ENCODE measurements at regions not wholly inside any gene's neighbourhood (a gene's known extent, or its start where the extent isn't known, plus 50 kb on each side); places are given as distances from the start of the nearest gene placed in this dataset.

DNA sequence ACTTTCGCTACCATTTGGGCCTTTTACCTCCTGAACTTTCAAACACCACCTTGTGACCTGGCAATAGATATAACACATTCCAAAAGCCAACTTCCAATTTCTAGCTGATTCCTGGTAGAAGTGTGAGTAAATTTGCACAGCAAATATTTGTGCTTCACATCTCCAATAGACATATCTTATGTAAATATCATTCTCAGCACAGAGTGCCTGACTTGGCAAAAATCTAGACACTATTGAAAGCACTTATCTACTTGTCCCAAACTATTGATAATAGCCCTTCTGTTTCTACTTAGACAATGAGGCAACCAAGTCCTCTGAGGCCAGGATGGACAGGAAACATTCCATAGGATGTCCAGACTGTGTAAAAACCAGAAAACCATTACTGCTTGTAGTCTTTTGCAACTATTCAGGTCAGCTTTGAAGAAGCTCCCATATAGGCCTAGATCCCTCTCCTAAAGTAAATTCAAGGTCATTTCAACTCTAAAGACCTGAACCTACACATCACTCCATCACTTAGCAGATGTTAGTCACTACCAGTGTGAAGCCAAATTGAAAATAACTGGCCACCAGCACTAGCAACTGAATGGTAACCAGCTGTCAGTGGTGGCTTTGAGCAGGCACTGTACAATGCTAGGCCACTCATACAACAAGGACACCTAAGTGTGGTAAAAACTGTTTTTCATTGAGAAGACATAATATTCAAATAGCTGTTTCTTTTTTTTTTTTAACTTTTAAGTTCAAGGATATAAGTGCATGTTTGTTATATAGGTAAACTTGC, 95.3 kb upstream of the RSPO3 start:
- Histone ChIP-seq H3K36me3 (ENCODE audit: low read length) (no peaks in the 10 kb centered on the region), H3K79me2 (ENCODE audit: insufficient read depth, low read length) (no peaks in the 10 kb centered on the region), H3K27me3 (ENCODE audit: low read length) (no peaks in the 10 kb centered on the region), H2AFZ (ENCODE audit: low read depth, low read length, severe bottlenecking) (no peak overlapping the region), H4K20me1 (ENCODE audit: low read depth, low read length) (no peaks in the 10 kb centered on the region), H3K9ac (ENCODE audit: low read length) (no peak overlapping the region), H3K4me2 (ENCODE audit: low read depth, low read length, poor library complexity, severe bottlenecking) (no peak overlapping the region), H3F3A (ENCODE audit: insufficient read depth) (no peaks in the 10 kb centered on the region), H3K9me2 (replicated peaks; ENCODE audit: insufficient read depth, low read length) (no peaks in the 10 kb centered on the region), H3K9me3 (ENCODE audit: insufficient read depth, low read length) (no peaks in the 10 kb centered on the region), H3K4me3 (ENCODE audit: insufficient read depth, low read length, poor library complexity, severe bottlenecking) (no peak overlapping the region), H3K27ac (ENCODE audit: low read depth, low read length) (no peak overlapping the region)
- TF ChIP-seq EZH2phosphoT487 (conservative IDR thresholded peaks at IDR 0.05; ENCODE audit: low read length), result no peak
- TF ChIP-seq, protein P1, sequence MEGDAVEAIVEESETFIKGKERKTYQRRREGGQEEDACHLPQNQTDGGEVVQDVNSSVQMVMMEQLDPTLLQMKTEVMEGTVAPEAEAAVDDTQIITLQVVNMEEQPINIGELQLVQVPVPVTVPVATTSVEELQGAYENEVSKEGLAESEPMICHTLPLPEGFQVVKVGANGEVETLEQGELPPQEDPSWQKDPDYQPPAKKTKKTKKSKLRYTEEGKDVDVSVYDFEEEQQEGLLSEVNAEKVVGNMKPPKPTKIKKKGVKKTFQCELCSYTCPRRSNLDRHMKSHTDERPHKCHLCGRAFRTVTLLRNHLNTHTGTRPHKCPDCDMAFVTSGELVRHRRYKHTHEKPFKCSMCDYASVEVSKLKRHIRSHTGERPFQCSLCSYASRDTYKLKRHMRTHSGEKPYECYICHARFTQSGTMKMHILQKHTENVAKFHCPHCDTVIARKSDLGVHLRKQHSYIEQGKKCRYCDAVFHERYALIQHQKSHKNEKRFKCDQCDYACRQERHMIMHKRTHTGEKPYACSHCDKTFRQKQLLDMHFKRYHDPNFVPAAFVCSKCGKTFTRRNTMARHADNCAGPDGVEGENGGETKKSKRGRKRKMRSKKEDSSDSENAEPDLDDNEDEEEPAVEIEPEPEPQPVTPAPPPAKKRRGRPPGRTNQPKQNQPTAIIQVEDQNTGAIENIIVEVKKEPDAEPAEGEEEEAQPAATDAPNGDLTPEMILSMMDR (IDR thresholded peaks at IDR 0.05; ENCODE audit: insufficient read depth, low read length, poor library complexity, severe bottlenecking), result no peak

GRCh38 chr6:127026247-127026646, 92.2 kb upstream of the RSPO3 start:
- TF ChIP-seq EZH2phosphoT487 (conservative IDR thresholded peaks at IDR 0.05; ENCODE audit: low read length), result no peak
- TF ChIP-seq, protein P1 (IDR thresholded peaks at IDR 0.05; ENCODE audit: insufficient read depth, low read length, poor library complexity, severe bottlenecking), result no peak
- no peaks in the 10 kb centered on the region for H3K27me3 ChIP-seq (ENCODE audit: low read length)
- no peak overlapping the region for H3K9ac ChIP-seq (ENCODE audit: low read length)
- H3K4me3 ChIP-seq (ENCODE audit: insufficient read depth, low read length, poor library complexity, severe bottlenecking), result no peak overlapping the region
- no peaks in the 10 kb centered on the region for H3K79me2 ChIP-seq (ENCODE audit: insufficient read depth, low read length)
- no peaks in the 10 kb centered on the region for H3K9me2 ChIP-seq (replicated peaks; ENCODE audit: insufficient read depth, low read length)
- no peak overlapping the region for H2AFZ ChIP-seq (ENCODE audit: low read depth, low read length, severe bottlenecking)
- no peaks in the 10 kb centered on the region for H4K20me1 ChIP-seq (ENCODE audit: low read depth, low read length)
- no peak overlapping the region for H3K27ac ChIP-seq (ENCODE audit: low read depth, low read length)
- H3K9me3 ChIP-seq (ENCODE audit: insufficient read depth, low read length), result no peaks in the 10 kb centered on the region
- no peak overlapping the region for H3K4me2 ChIP-seq (ENCODE audit: low read depth, low read length, poor library complexity, severe bottlenecking)
- no peaks in the 10 kb centered on the region for H3K36me3 ChIP-seq (ENCODE audit: low read length)
- H3F3A ChIP-seq (ENCODE audit: insufficient read depth), result no peaks in the 10 kb centered on the region

DNA sequence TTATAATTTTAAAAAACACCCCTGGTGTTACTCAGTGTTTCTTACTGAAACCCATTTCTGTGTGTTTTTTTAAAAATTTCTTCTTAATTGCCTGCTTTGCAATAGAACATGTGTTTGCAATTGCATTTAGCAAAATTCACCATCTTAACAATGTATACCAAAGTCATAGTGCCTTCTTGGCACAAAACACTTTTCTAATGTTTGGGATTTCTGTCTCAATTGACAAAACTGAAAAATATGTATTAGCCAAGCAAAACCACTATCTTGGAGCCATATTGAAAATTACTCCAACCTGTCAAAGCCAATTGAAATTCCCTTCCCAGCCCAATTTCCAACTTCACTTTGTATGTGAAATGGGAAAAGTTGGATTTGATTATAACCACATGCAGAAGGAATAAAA, 88.4 kb upstream of the RSPO3 start:
- Histone ChIP-seq H3K9me3 (ENCODE audit: insufficient read depth, low read length) (no peaks in the 10 kb centered on the region), H3K27me3 (ENCODE audit: low read length) (no peaks in the 10 kb centered on the region), H3K36me3 (ENCODE audit: low read length) (no peaks in the 10 kb centered on the region), H3K27ac (ENCODE audit: low read depth, low read length) (no peak overlapping the region), H2AFZ (ENCODE audit: low read depth, low read length, severe bottlenecking) (no peak overlapping the region), H3F3A (ENCODE audit: insufficient read depth) (no peaks in the 10 kb centered on the region), H3K4me3 (ENCODE audit: insufficient read depth, low read length, poor library complexity, severe bottlenecking) (no peak overlapping the region), H4K20me1 (ENCODE audit: low read depth, low read length) (no peaks in the 10 kb centered on the region), H3K79me2 (ENCODE audit: insufficient read depth, low read length) (no peaks in the 10 kb centered on the region), H3K9me2 (replicated peaks; ENCODE audit: insufficient read depth, low read length) (no peaks in the 10 kb centered on the region), H3K9ac (ENCODE audit: low read length) (no peak overlapping the region), H3K4me2 (ENCODE audit: low read depth, low read length, poor library complexity, severe bottlenecking) (no peak overlapping the region)
- TF ChIP-seq EZH2phosphoT487 (conservative IDR thresholded peaks at IDR 0.05; ENCODE audit: low read length), result no peak
- TF ChIP-seq, protein P1 (IDR thresholded peaks at IDR 0.05; ENCODE audit: insufficient read depth, low read length, poor library complexity, severe bottlenecking), result no peak
